Lower lobe of right lung (tissue), 2 donors: ENCODE measurements at regions not wholly inside any gene's neighbourhood (a gene's known extent, or its start where the extent isn't known, plus 50 kb on each side); places are given as distances from the start of the nearest gene placed in this dataset.

Experiments
- ATAC-seq, 2 donors: fragments of 200-7000 bp; cut with Tn5 transposase; one replicate each; pipeline ENCODE4 v1.9.1; 2020 to 2022; ENCODE audit warnings: mild to moderate bottlenecking in 2 of 2, moderate library complexity in 2 of 2
- DNase-seq: peaks from one replicate; pipeline ENCODE4 v3.0.0-alpha.2; 2020
- H3K27ac ChIP-seq: fragments of 200-600 bp; one replicate; pipeline ENCODE4 v1.8.0; 2022
- H3K27me3 ChIP-seq: fragments of 200-600 bp; one replicate; pipeline ENCODE4 v1.8.0; 2022; ENCODE audit warnings: low read depth
- H3K36me3 ChIP-seq: fragments of 200-600 bp; one replicate; pipeline ENCODE4 v1.8.0; 2022; ENCODE audit warnings: mild to moderate bottlenecking
- H3K4me1 ChIP-seq: fragments of 200-600 bp; one replicate; pipeline ENCODE4 v1.8.0; 2022
- H3K4me3 ChIP-seq: fragments of 200-600 bp; one replicate; pipeline ENCODE4 v1.8.0; 2022; ENCODE audit warnings: mild to moderate bottlenecking
- H3K9me3 ChIP-seq: fragments of 200-600 bp; one replicate; pipeline ENCODE4 v1.8.0; 2022
- intact Hi-C: fragments of 100-400 bp; cut with DNase I; formaldehyde crosslinking; loops from one replicate; pipeline ENCODE4 v1.11.0; 2022
- TF ChIP-seq, protein P1 (sequence below): fragments of 200-600 bp; IDR thresholded peaks from one replicate; pipeline ENCODE4 v1.8.0; 2022; ENCODE audit warnings: antibody characterized with exemption, mild to moderate bottlenecking
- donor health status: DM: no; HTN: yes; CAD: no; lungs with severe emphysema.

DNA sequence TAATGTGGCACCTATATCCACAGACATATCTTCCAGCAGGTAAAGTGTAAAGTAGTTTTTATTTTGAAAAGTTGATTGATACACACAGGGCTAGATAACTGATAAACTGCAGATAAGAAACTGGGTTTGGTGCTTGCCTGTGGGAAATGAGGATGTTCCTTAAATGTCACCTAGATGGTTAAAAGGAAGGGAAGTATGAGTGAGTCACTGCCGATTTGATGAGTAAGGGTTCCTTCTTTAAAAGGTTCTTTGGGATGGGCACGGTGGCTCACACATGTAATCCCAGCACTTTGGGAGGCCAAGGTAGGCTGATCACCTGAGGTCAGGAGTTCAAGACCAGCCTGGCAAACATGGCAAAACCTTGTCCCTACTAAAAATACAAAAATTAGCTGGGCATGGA is 73.8 kb upstream of the FRY start:
- Histone ChIP-seq H3K9me3 (no peaks in the 10 kb centered on the region), H3K4me1 (no peaks in the 10 kb centered on the region), H3K4me3 (no peak overlapping the region), H3K27me3 (no peaks in the 10 kb centered on the region), H3K36me3 (no peaks in the 10 kb centered on the region), H3K27ac (no peak overlapping the region)
- ATAC-seq: no peak
- intact Hi-C loops: no loop called here
- TF ChIP-seq, protein P1, sequence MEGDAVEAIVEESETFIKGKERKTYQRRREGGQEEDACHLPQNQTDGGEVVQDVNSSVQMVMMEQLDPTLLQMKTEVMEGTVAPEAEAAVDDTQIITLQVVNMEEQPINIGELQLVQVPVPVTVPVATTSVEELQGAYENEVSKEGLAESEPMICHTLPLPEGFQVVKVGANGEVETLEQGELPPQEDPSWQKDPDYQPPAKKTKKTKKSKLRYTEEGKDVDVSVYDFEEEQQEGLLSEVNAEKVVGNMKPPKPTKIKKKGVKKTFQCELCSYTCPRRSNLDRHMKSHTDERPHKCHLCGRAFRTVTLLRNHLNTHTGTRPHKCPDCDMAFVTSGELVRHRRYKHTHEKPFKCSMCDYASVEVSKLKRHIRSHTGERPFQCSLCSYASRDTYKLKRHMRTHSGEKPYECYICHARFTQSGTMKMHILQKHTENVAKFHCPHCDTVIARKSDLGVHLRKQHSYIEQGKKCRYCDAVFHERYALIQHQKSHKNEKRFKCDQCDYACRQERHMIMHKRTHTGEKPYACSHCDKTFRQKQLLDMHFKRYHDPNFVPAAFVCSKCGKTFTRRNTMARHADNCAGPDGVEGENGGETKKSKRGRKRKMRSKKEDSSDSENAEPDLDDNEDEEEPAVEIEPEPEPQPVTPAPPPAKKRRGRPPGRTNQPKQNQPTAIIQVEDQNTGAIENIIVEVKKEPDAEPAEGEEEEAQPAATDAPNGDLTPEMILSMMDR: no peak
- no peak for DNase-seq

DNA sequence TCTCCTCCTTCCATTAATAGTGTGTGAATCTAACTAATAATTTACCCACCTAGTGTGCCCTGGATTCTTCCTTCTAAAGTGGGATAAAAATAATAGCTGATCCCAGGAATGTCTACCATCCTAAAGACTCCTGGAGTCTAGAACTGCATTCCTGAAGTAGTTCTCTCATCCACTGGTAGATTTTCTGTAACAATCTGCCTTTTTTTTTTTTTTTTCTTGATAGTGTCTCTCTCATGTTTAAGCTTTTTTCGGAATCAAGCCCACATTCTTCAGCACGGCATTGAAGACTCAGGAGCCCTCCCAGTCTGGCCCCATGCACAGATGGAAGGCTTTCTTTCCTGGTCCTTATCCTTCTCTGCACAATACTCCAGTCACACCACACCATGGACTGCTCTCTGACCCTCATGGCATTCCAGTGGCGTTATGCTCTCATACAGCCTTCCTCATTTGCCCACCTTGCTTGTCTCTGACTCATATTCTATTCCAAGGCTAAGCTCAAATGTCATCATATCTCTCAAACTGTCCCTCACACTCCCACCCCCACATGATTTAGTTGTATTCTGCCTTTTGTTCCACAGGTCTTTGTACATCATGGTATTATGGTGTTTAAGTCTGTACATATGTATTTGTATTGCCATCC is 68.7 kb upstream of the FRY start:
- Histone ChIP-seq H3K4me3 (no peak overlapping the region), H3K27ac (no peak overlapping the region), H3K27me3 (no peaks in the 10 kb centered on the region), H3K9me3 (no peaks in the 10 kb centered on the region), H3K36me3 (no peaks in the 10 kb centered on the region), H3K4me1 (peaks cover 14% of the 10 kb centered on the region)
- TF ChIP-seq, protein P1: no peak
- intact Hi-C loops: no loop called here
- ATAC-seq: no peak
- DNase-seq: no peak

DNA sequence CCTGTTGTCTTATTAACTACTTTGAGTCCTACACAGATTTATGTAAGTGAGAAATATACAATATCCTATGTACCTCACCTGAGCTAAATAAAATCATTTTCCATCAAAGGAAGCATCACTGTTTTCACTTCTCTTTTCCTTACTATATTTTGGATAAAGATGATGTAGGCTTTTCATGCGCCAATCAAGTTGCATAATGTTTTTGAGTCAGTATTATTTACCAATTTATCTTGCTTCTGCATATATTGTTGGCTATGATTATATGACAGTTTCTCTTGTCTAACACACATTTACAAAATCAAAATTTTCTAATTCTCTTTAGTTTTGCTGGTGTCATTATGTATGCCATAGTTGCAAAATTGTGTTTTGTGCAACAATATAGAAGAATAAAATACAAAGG is 67.9 kb upstream of the FRY start:
- H3K4me3 ChIP-seq: no peak overlapping the region
- DNase-seq (no peak), ATAC-seq (no peak)
- H3K36me3 ChIP-seq: no peaks in the 10 kb centered on the region
- intact Hi-C loops: no loop called here
- no peak overlapping the region for H3K27ac ChIP-seq
- peaks cover 22% of the 10 kb centered on the region for H3K4me1 ChIP-seq
- TF ChIP-seq, protein P1: no peak
- no peaks in the 10 kb centered on the region for H3K9me3 ChIP-seq
- H3K27me3 ChIP-seq: no peaks in the 10 kb centered on the region

DNA sequence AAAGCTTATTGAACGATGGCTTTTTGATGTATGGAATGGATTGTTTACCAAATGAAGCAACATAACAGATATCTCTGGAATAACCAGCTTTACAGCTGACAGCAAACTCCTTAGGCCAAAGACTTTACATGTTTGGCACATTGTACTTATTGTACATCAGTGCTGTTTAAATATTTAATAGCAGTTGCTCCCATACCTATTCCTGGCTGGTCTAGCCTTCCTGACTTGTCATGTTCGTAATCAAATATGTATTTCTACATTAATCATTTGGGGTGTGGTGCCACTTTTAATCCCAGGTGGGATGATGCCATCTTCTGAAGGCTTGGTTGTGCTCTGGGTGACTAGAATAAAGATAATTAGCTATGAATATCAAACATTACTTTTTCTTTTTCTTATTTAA is 67.4 kb upstream of the FRY start:
- intact Hi-C loops: no loop called here
- DNase-seq: no peak
- no peaks in the 10 kb centered on the region for H3K9me3 ChIP-seq
- TF ChIP-seq, protein P1: no peak
- H3K4me3 ChIP-seq: no peak overlapping the region
- peaks cover 23% of the 10 kb centered on the region for H3K4me1 ChIP-seq
- H3K36me3 ChIP-seq: no peaks in the 10 kb centered on the region
- H3K27ac ChIP-seq: no peak overlapping the region
- no peak for ATAC-seq
- no peaks in the 10 kb centered on the region for H3K27me3 ChIP-seq

DNA sequence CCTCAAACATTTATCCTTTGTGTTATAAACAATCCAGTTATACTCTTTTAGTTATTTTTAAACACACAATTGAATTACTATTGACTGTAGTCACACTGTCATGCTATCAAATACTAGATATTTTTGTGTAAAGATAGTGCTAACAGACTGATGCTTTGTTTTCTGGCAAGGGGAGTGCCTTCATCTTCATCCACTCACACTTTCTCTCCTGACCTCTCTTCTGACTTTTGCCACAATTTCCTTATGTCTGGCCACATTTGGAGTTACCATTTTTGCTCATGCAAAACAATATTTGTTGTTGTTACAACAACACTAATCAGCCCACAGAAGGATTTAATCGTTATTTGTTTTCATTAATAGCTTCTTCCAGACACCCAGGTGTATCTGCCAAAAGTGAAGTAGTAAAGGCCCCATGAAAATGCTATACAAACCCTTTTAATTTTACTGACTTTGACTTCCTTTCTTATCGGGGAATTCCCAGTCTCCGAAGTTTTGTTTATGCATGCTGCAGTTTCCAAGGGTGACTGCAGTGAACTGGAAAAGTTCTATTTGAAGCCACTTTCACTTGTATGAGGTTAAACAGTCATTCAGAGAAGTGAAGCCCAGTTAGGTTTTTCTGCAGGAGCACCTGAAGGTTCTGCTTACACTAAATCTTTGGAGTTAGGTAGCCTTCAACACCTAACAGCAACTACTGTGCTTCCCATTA is 66.1 kb upstream of the FRY start:
- Histone ChIP-seq H3K9me3 (no peaks in the 10 kb centered on the region), H3K27me3 (no peaks in the 10 kb centered on the region), H3K4me3 (no peak overlapping the region), H3K4me1 (peaks cover 23% of the 10 kb centered on the region), H3K36me3 (no peaks in the 10 kb centered on the region), H3K27ac (peak overlapping the region; percentile 2)
- no peak for DNase-seq
- TF ChIP-seq, protein P1: no peak
- intact Hi-C loops: no loop called here
- ATAC-seq: peak in 1 of 2 donors; percentile 57
